Muscle of arm (tissue), 1 donor: ENCODE measurements at regions not wholly inside any gene's neighbourhood (a gene's known extent, or its start where the extent isn't known, plus 50 kb on each side); places are given as distances from the start of the nearest gene placed in this dataset.

Experiments used
- DNase-seq: peaks from one replicate; pipeline ENCODE4 v3.0.0-alpha.2; 2013

GRCh38 chr1:239786464-239786863, 305.2 kb upstream of the FMN2 start:
- DNase-seq: no peak

- DNase-seq: no peak
These were observed 299.5 kb upstream of the FMN2 start for GRCh38 chr1:239792157-239792556.

DNA sequence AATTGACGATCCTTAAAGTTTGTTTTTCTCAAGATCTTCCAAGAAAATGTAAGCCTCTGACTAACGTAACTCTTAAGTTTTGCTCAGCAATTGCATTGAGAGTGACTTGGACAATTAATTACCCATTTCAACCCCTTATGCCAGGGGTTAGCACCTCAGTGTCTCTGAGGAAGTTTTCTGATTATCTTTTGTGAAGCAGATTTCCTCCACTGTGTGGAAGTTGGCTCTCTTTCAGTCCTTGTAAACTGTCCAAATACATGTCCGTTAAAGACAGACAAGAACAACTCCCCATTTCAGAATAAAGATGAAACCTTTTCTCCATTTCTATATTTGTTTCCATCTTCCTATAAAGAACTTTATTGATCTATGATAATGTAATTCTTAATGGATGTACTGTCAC, 296.4 kb upstream of the FMN2 start:
- DNase-seq: no peak

DNA sequence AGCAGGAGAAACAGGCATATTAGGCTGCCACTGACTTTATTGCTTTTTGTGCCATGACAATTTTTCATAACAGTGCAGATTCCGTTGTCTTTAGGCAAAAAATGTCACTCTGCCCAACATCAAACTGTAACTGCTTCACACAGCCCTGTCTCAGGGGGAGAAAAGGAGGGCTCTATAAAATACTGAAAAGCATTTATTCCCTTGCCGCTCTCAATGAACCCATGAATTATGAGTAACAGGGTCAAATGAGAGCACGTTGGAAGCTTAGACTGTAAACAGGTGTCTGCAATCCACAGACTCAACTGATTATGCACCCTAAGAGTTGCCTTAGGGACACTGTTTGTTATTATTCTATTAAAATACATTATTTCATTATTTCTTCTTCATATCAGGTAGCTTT, 292.1 kb upstream of the FMN2 start:
- no peak for DNase-seq

GRCh38 chr1:239800861-239801260, 290.8 kb upstream of the FMN2 start:
- no peak for DNase-seq

GRCh38 chr1:239802275-239802674, 289.4 kb upstream of the FMN2 start:
- no peak for DNase-seq

DNA sequence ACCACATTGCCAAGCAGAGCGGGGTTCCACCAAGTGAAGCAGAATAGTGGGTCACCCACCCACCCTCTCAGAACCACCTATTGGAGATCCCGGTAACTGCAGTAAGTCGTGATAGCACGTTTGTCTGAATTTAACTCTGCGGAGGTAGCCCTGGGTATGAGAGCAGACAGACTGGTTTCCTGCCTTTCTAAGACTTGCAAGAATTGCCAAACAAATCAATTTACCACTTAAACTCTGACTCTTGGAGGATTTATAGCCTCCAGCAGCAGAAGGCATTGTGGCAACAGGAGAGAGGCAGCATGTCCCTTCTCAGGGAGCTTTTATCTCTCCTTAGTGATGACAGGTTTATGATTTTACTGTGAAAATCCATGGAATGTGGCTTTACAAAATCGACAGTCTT, 287.9 kb upstream of the FMN2 start:
- no peak for DNase-seq

DNA sequence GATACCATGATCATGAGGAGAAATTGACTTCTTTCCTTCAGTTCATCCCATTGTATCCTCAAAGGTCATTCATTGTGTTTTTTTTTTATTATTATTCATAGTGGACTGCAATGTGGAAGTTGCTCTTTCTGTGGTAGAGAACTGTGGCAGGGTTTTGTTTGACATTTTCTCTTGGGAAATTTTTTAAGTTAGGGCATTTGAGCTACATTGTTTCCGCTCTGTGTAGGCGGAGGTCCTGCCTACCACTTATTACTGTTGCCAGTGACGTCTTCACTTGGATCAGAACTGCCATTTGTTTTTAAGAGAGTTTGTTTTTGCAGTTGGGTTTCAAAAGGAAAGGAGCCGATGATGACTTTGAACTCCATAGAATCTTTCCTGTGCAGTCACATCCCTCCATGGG, 287.4 kb upstream of the FMN2 start:
- DNase-seq: no peak

GRCh38 chr1:239805042-239805441, 286.6 kb upstream of the FMN2 start:
- no peak for DNase-seq

GRCh38 chr1:239805851-239806772, 285.6 kb upstream of the FMN2 start:
- DNase-seq: no peak

DNA sequence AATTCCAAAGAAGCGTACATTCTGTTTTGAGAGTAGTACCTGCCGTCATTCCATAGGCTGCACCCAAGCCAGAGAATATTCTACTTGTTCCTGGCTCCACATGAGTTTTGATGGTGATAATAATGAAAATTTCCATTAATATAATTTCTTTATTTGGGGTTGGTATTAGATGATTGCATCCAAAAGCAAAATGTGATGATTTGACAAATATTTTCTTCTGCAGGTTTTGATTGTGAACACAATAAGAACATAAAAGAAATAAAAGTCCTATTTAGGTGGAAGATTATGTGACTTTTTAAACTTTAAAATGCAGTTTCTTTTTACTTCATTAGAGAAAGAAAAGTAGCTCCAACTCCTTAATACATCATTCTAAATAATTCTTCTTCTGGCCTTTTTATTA, 284.8 kb upstream of the FMN2 start:
- no peak for DNase-seq

GRCh38 chr1:239807361-239807760, 284.3 kb upstream of the FMN2 start:
- DNase-seq: peak; percentile 66

DNA sequence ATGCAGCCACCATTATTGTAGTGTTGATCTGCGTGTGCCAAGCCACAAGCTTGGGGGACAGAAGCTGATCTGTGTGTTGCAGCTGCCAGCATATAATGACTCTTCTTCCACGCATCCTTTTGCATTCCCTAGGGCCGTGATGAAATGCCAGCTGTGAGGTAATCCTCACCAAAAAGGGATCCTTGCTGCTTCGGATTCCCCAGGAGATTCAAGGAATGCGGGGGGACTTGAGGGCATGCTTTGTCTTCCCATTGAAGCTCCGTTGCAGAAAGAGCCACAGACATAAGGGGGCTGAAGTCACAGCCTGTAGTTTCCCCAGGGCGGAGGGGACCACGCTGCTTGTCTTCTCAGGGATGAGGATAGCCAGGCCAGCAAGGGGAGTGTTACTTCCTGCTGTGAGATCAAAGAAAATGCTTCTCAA, 281.6 kb upstream of the FMN2 start:
- no peak for DNase-seq

DNA sequence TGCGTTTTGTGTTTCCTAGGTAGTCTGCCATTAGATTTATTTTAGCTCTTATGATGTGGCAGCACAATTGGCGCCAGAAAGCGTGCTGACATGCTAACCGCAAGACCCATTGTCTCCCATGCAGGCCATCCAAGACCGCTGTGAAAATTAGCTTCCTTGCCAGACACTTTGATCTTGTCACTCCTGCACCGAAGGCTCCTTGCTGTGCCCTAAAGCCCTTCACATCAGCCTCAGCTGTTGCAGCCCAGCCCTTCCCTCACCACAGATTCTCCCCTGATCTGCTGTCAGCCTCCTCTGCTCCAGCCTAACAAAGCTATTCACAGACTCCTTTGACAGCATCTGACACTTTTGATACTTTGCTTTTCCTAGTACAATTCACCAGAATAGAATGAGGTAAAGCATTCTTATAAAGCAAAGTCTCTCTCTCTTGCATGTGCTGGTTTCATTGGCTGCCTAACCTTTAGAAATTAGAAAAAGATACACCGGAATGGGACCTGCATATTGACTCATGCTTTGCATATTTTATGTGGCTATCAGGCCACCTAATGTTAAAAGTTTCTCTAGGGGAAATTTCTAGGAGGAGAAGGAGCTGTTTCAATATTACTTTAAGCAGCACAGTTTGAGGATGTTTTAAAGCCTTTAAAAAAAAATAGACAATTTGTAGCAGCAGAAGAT, 280.3 kb upstream of the FMN2 start:
- no peak for DNase-seq

DNA sequence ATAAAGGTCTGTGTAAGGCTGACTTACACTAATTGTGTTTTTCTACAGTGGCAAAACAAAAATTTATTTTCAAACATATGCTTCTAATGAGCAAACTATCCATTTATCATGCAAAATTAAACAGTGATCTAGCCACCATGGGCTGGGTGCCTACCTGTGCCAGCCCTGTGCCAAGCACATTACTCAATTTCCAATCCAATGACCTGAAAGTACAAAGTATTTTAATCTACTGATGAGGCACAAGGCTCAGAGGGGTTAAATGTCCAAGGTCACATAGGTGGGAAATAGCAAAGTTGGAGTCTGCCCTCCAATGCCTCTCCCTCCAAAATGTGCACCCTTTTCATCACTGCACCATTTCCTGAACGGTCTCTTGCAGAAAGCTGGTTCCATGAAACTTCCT, 279.1 kb upstream of the FMN2 start:
- DNase-seq: no peak

DNA sequence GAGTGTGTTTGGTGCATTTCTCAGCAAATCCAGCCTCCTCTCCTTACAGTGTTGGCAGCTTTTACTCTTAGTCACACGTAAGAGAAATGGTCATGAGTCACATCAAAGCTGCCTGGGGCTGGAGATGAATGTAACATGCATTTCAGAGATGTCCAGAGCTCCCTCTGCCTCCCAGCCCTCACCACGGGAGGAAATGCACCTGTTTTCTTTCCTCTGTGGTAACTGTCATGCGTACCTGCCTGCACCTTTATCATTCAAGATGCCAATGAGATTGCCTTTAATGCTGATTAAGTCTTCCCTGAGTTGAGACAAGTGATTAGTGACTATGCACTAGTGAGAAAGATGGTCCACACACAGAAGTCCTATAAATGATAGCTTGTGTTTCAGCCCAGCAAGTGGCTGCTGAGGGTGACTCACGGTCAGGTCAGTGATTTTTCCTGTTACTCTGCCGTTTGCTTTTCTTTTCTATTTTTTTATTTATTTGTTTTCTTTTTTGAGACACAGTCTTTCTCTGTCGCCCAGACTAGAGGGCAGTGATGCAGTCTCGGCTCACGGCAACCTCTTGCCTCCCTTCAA, 277.3 kb upstream of the FMN2 start:
- no peak for DNase-seq

DNA sequence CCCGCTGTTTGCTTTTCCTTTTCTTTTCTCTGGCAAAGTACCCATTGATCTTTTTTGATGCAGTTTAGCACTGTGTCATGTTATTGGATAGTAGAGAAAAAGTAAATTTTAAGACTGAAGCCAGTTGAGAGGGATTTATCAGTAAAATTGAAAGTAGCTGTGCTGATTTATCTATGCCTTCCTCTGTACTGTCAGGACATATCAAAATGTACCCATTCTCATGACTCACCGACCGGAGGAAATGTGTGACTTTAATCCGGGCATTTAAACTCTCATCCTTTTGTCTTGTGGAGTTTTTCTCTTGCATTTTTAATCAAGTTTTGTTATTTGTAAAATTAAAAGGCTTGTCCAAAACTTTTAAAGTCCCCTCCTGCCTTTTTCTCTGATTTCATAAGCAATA, 276.6 kb upstream of the FMN2 start:
- no peak for DNase-seq

DNA sequence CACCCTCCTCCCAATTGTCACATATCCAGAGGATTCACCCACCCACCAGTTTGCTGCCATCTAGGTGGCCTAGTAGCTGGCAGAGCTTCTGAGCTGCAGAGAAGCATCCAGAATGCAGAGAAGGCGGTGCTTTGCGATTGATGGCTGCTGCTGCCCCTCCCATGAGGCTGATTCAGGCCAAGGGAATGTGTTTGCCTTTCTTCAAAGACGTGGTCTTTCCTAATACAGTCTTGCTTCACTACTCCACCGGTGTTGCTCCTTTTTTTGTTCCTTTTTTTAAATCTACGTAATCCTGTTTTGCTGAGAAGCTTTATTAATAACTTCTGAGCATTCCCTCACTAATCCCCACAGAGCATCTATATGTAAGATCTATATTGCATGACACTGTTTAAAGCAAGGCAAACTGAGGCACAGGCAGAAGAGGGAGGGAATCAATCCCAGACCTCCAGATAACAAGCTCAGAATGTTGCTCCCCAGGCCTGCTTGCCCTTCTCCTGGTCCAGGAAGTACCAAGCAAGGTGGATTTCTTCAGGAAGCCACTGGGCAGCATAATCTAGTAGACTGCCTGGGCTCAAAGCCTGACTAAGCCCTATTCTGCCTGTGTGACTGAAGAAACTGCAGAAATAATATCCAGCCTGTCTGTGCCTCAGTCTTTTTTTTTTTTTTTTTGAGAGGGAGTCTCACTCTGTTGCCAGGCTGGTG, 275.5 kb upstream of the FMN2 start:
- no peak for DNase-seq

GRCh38 chr1:239817276-239817675, 274.4 kb upstream of the FMN2 start:
- DNase-seq: no peak

DNA sequence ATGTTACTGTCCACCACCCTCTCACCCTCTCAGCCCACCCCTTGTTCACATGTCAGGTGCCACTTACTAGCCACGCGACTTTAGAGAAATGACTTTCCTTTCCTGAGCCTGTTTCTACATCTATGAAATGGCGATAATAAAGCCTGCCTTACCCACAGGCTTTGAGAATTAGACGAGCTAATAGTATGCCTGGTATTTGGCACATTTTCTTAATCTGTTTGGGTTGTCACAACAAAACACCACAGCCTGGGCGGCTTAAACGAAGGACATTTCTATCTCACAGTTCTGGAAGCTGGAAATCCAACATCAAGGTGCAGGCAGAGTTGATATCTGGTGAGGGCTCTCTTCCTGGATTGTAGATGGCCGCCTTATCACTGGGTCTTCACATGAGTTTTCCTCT, 273.9 kb upstream of the FMN2 start:
- DNase-seq: no peak

DNA sequence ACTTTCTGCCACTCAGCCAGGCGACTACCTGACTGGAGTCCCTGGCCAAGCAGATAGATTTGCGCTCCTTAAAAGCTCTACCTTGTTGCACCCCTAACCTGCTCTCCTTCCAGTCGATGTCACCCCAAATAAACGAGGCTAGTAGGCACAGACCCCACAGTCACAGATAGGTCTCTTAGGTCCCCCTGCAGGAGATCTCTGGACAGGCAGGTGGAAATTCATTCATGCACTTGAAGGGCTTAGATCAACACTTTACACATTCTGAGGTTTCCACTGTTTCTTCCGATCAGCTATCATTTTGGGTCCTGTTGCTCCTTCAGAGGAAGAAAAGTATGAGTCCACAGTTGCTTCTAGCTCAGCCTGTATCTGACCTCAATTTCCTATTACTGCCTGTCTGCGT, 272.6 kb upstream of the FMN2 start:
- no peak for DNase-seq

DNA sequence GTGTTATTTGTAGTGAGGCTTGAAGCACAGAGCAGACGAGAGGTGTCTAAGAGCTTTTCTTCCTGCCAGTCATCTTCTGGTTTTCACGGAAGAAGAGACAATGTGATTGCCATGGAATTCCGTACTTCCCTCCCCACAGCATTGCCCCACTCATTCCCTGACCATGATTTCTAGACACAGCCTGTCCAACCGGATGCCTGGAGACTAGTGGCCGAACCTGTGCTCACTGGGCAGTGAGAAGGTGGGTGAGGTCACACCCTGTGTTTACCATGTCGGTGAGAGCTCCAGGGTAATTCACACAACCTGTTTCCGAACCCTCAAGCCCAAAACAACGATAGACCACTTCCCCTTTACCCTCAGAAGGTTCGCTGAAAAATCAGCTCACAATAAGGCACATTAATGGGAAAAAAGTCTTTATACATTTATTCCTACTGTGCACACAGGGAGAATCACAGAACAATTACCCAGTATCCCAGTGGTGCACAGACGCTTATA, 271.9 kb upstream of the FMN2 start:
- no peak for DNase-seq
